Smooth muscle cell (in vitro differentiated cells): ENCODE measurements at regions not wholly inside any gene's neighbourhood (a gene's known extent, or its start where the extent isn't known, plus 50 kb on each side); places are given as distances from the start of the nearest gene placed in this dataset.

Experiments used
- DNase-seq: peaks from one replicate; lab custom pipeline; 2025; ENCODE audit not compliant: unreplicated experiment; lab: John Stamatoyannopoulos, UW
- H2AFZ ChIP-seq: fragments of 200-600 bp; sonication (generic); 2 replicates; pipeline ENCODE4 v1.6.0; 2016; ENCODE audit warnings: antibody characterized with exemption, low read depth, mild to moderate bottlenecking
- H3F3A ChIP-seq: fragments of 200-600 bp; sonication (generic); 2 replicates; pipeline ENCODE4 v1.6.0; 2017; ENCODE audit warnings: antibody characterized with exemption, low read depth
- H3K27ac ChIP-seq: fragments of 200-600 bp; sonication (generic); 2 replicates; pipeline ENCODE4 v1.5.1; 2016; ENCODE audit warnings: low read depth, mild to moderate bottlenecking
- H3K27me3 ChIP-seq: fragments of 200-600 bp; sonication (generic); 2 replicates; pipeline ENCODE4 v1.6.1; 2016; ENCODE audit warnings: low read depth, mild to moderate bottlenecking
- H3K36me3 ChIP-seq: fragments of 200-600 bp; sonication (generic); 2 replicates; pipeline ENCODE4 v1.5.1; 2016; ENCODE audit warnings: low read depth
- H3K4me1 ChIP-seq: fragments of 200-600 bp; sonication (generic); 2 replicates; pipeline ENCODE4 v1.5.1; 2016; ENCODE audit warnings: low read depth
- H3K4me2 ChIP-seq: fragments of 200-600 bp; sonication (generic); 2 replicates; pipeline ENCODE4 v1.6.0; 2016; ENCODE audit warnings: mild to moderate bottlenecking
- H3K4me3 ChIP-seq: fragments of 200-600 bp; sonication (generic); 2 replicates; pipeline ENCODE4 v1.5.1; 2016; ENCODE audit warnings: mild to moderate bottlenecking
- H3K79me2 ChIP-seq: fragments of 200-600 bp; sonication (generic); 2 replicates; pipeline ENCODE4 v1.6.0; 2016; ENCODE audit warnings: low read depth, mild to moderate bottlenecking
- H3K9ac ChIP-seq: fragments of 200-600 bp; sonication (generic); 2 replicates; pipeline ENCODE4 v1.6.0; 2016; ENCODE audit warnings: low read depth
- H3K9me3 ChIP-seq: fragments of 200-600 bp; sonication (generic); replicated peaks from 2 replicates; pipeline ENCODE4 v1.5.1; 2016; ENCODE audit warnings: low read depth
- H4K20me1 ChIP-seq: fragments of 200-600 bp; sonication (generic); 2 replicates; pipeline ENCODE4 v1.6.0; 2016; ENCODE audit warnings: low read depth
- CTCF ChIP-seq: fragments of 200-600 bp; sonication (generic); IDR thresholded peaks from 2 replicates; pipeline ENCODE4 v1.5.1; 2017; ENCODE audit warnings: borderline replicate concordance, mild to moderate bottlenecking, antibody characterized with exemption; ENCODE audit not compliant: insufficient read depth, poor library complexity, severe bottlenecking
- WGBS: methylation state at CpG from one replicate; pipeline ENCODE4 v1.1.7; 2016; ENCODE audit warnings: low lambda C conversion rate; 5-methylcytosine and 5-hydroxymethylcytosine counted together

- H3K4me1 ChIP-seq = no peaks in the 10 kb centered on the region
- no peak for DNase-seq
- no peak overlapping the region for H3K4me3 ChIP-seq
- no peak overlapping the region for H3K27ac ChIP-seq
- H3K36me3 ChIP-seq = no peaks in the 10 kb centered on the region
- WGBS = 89% methylated on average over 2 of the region's 2 CpGs
- no peaks in the 10 kb centered on the region for H3K27me3 ChIP-seq
- no peak overlapping the region for H3K4me2 ChIP-seq
- H2AFZ ChIP-seq = no peak overlapping the region
- no peak for TF ChIP-seq CTCF
- no peaks in the 10 kb centered on the region for H3K9me3 ChIP-seq
- H3K9ac ChIP-seq = no peak overlapping the region
- H3F3A ChIP-seq = no peaks in the 10 kb centered on the region
- no peaks in the 10 kb centered on the region for H4K20me1 ChIP-seq
- H3K79me2 ChIP-seq = no peaks in the 10 kb centered on the region
Observed at GRCh38 chr4:37138019-37138653, 106.4 kb upstream of the NWD2 start.

- no peaks in the 10 kb centered on the region for H3K79me2 ChIP-seq
- no peak for TF ChIP-seq CTCF
- DNase-seq = no peak
- H3K4me1 ChIP-seq = no peaks in the 10 kb centered on the region
- 43% methylated on average over 2 of the region's 2 CpGs for WGBS
- H3K9me3 ChIP-seq = no peaks in the 10 kb centered on the region
- H2AFZ ChIP-seq = no peak overlapping the region
- no peak overlapping the region for H3K4me3 ChIP-seq
- H3K4me2 ChIP-seq = no peak overlapping the region
- H4K20me1 ChIP-seq = no peaks in the 10 kb centered on the region
- H3K27me3 ChIP-seq = no peaks in the 10 kb centered on the region
- H3K27ac ChIP-seq = no peak overlapping the region
- no peaks in the 10 kb centered on the region for H3K36me3 ChIP-seq
- no peak overlapping the region for H3K9ac ChIP-seq
- no peaks in the 10 kb centered on the region for H3F3A ChIP-seq
Observed at GRCh38 chr4:37138789-37139188, 105.8 kb upstream of the NWD2 start.

- Histone ChIP-seq H2AFZ (no peak overlapping the region), H3K9ac (no peak overlapping the region), H3K9me3 (no peaks in the 10 kb centered on the region), H3K4me3 (no peak overlapping the region), H3K4me1 (no peaks in the 10 kb centered on the region), H3K4me2 (no peak overlapping the region), H4K20me1 (no peaks in the 10 kb centered on the region), H3K27me3 (no peaks in the 10 kb centered on the region), H3K79me2 (no peaks in the 10 kb centered on the region), H3F3A (no peaks in the 10 kb centered on the region), H3K27ac (no peak overlapping the region), H3K36me3 (no peaks in the 10 kb centered on the region)
- 47% methylated on average over 1 of the region's 1 CpG for WGBS
- no peak for DNase-seq
- TF ChIP-seq CTCF = no peak
Observed at GRCh38 chr4:37139987-37140386, 104.6 kb upstream of the NWD2 start.

GRCh38 chr4:37146260-37146659 is 98.3 kb upstream of the NWD2 start:
- no peaks in the 10 kb centered on the region for H3K4me1 ChIP-seq
- no peak overlapping the region for H3K9ac ChIP-seq
- 62% methylated on average over 2 of the region's 2 CpGs for WGBS
- no peak overlapping the region for H3K4me2 ChIP-seq
- H3F3A ChIP-seq = no peaks in the 10 kb centered on the region
- no peaks in the 10 kb centered on the region for H3K27me3 ChIP-seq
- no peaks in the 10 kb centered on the region for H4K20me1 ChIP-seq
- H3K36me3 ChIP-seq = no peaks in the 10 kb centered on the region
- no peak overlapping the region for H3K27ac ChIP-seq
- H3K4me3 ChIP-seq = no peak overlapping the region
- no peak for DNase-seq
- no peaks in the 10 kb centered on the region for H3K9me3 ChIP-seq
- no peak for TF ChIP-seq CTCF
- H3K79me2 ChIP-seq = no peaks in the 10 kb centered on the region
- H2AFZ ChIP-seq = no peak overlapping the region
